Esophagus squamous epithelium (tissue), 5 donors: ENCODE measurements at regions not wholly inside any gene's neighbourhood (a gene's known extent, or its start where the extent isn't known, plus 50 kb on each side); places are given as distances from the start of the nearest gene placed in this dataset.

Source experiments
- DNase-seq: peaks from one replicate; lab custom pipeline; 2025; lab: John Stamatoyannopoulos, UW
- H3K27ac ChIP-seq, 4 donors: fragments of 200-600 bp; sonication (generic); one replicate each; pipeline ENCODE4 v1.5.1; 2016 to 2019; ENCODE audit warnings: mild to moderate bottlenecking in 1 of 4
- H3K27me3 ChIP-seq, 4 donors: fragments of 200-600 bp; sonication (generic); 1 replicate in 3 of 4; 2 replicates in 1 of 4; pipeline versions ENCODE4 v1.5.1 to v1.6.0; 2017 to 2021; ENCODE audit warnings: antibody characterized with exemption in 1 of 4
- H3K36me3 ChIP-seq, 3 donors: fragments of 200-600 bp; sonication (generic); one replicate each; pipeline ENCODE4 v1.5.1; 2016 to 2019
- H3K4me1 ChIP-seq, 3 donors: fragments of 200-600 bp; sonication (generic); one replicate each; pipeline ENCODE4 v1.5.1; 2017 to 2019
- H3K4me3 ChIP-seq, 4 donors: fragments of 200-600 bp; sonication (generic); 1 replicate in 3 of 4; 2 replicates in 1 of 4; pipeline ENCODE4 v1.5.1; 2016 to 2019; ENCODE audit warnings: mild to moderate bottlenecking in 2 of 4, moderate library complexity in 1 of 4
- H3K9me3 ChIP-seq, 3 donors: fragments of 200-600 bp; sonication (generic); one replicate each; pipeline ENCODE4 v1.5.1; 2016 to 2019
- CTCF ChIP-seq, 6 experiments: fragments of 450-650 bp in 4 of 6; fragments of 200-600 bp in 2 of 6; sonication (generic) in 2 of 6; IDR thresholded peaks; one replicate each; pipeline ENCODE4 v1.5.1; 2016 to 2019; ENCODE audit warnings: antibody characterized with exemption in 6 of 6, mild to moderate bottlenecking in 4 of 6, moderate library complexity in 4 of 6
- POLR2A ChIP-seq, 4 donors: fragments of 450-650 bp; IDR thresholded peaks; one replicate each; pipeline ENCODE4 v1.6.1; 2017; ENCODE audit warnings: antibody characterized with exemption in 4 of 4, mild to moderate bottlenecking in 4 of 4, moderate library complexity in 3 of 4
- WGBS, 2 donors: methylation state at CpG; one replicate each; pipeline ENCODE4 v1.1.5; 2018; 5-methylcytosine and 5-hydroxymethylcytosine counted together
- intact Hi-C: fragments of 100-400 bp; cut with DNase I; formaldehyde crosslinking; loops from one replicate; pipeline ENCODE4 v1.15.0; 2022
- donor health status: DM: yes; HTN: yes; CAD: no.

GRCh38 chrX:5490786-5491563 is 737.7 kb downstream of the NLGN4X start:
- WGBS, 2 donors: 52 to 62% methylated on average over 8 of the region's 8 CpGs
- Histone ChIP-seq H3K9me3 (no peaks in the 10 kb centered on the region), H3K27me3 (no peaks in the 10 kb centered on the region), H3K4me1 (no peaks in the 10 kb centered on the region), H3K27ac (no peak overlapping the region), H3K4me3 (no peak overlapping the region), H3K36me3 (no peaks in the 10 kb centered on the region)
- intact Hi-C loops: no loop called here
- no peak for DNase-seq
- no peak for TF ChIP-seq POLR2A (IDR thresholded peaks at IDR 0.05)

- TF ChIP-seq CTCF (IDR thresholded peaks at IDR 0.05) (no peak), POLR2A (IDR thresholded peaks at IDR 0.05) (no peak)
- H3K27ac ChIP-seq: no peak overlapping the region
- no peak overlapping the region for H3K4me3 ChIP-seq
- no peaks in the 10 kb centered on the region for H3K27me3 ChIP-seq
- no peak for DNase-seq
- intact Hi-C loops: no loop called here
- H3K36me3 ChIP-seq: no peaks in the 10 kb centered on the region
- H3K9me3 ChIP-seq: no peaks in the 10 kb centered on the region
- no peaks in the 10 kb centered on the region for H3K4me1 ChIP-seq
- WGBS, 2 donors: 81 to 93% methylated on average over 4 of the region's 4 CpGs
These were observed 754.4 kb downstream of the NLGN4X start for GRCh38 chrX:5474282-5474681.

- intact Hi-C loops: no loop called here
- Histone ChIP-seq H3K9me3 (no peaks in the 10 kb centered on the region), H3K27ac (no peak overlapping the region), H3K4me1 (no peaks in the 10 kb centered on the region), H3K36me3 (no peaks in the 10 kb centered on the region), H3K27me3 (no peaks in the 10 kb centered on the region), H3K4me3 (no peak overlapping the region)
- no peak for DNase-seq
- 66 to 68% methylated on average over 6 of the region's 6 CpGs for WGBS, 2 donors
- TF ChIP-seq POLR2A (IDR thresholded peaks at IDR 0.05): no peak
- no peak for TF ChIP-seq CTCF (IDR thresholded peaks at IDR 0.05)
These were observed 770.3 kb downstream of the NLGN4X start for GRCh38 chrX:5458300-5458842.

GRCh38 chrX:5449323-5449722 is 779.3 kb downstream of the NLGN4X start:
- H3K36me3 ChIP-seq: no peaks in the 10 kb centered on the region
- no peak overlapping the region for H3K27ac ChIP-seq
- H3K4me3 ChIP-seq: no peak overlapping the region
- no peak for DNase-seq
- no peaks in the 10 kb centered on the region for H3K27me3 ChIP-seq
- 80% methylated on average over 1 of the region's 1 CpG; no CpG with 5 or more reads in 1 of the 2 donors for WGBS, 2 donors
- intact Hi-C loops: no loop called here
- TF ChIP-seq CTCF (IDR thresholded peaks at IDR 0.05) (no peak), POLR2A (IDR thresholded peaks at IDR 0.05) (no peak)
- H3K9me3 ChIP-seq: no peaks in the 10 kb centered on the region
- H3K4me1 ChIP-seq: no peaks in the 10 kb centered on the region

GRCh38 chrX:5431823-5432222 is 796.8 kb downstream of the NLGN4X start:
- Histone ChIP-seq H3K4me3 (no peak overlapping the region), H3K4me1 (no peaks in the 10 kb centered on the region), H3K36me3 (no peaks in the 10 kb centered on the region), H3K27ac (no peak overlapping the region), H3K27me3 (no peaks in the 10 kb centered on the region), H3K9me3 (no peaks in the 10 kb centered on the region)
- intact Hi-C loops: no loop called here
- DNase-seq: no peak
- TF ChIP-seq POLR2A (IDR thresholded peaks at IDR 0.05) (no peak), CTCF (IDR thresholded peaks at IDR 0.05) (no peak)
